Nucleus accumbens (tissue), 56 donors: ENCODE measurements at regions not wholly inside any gene's neighbourhood (a gene's known extent, or its start where the extent isn't known, plus 50 kb on each side); places are given as distances from the start of the nearest gene placed in this dataset.

Source experiments
- DNase-seq, 56 donors: peaks; one replicate each; lab custom pipeline; 2025; lab: John Stamatoyannopoulos, UW

DNA sequence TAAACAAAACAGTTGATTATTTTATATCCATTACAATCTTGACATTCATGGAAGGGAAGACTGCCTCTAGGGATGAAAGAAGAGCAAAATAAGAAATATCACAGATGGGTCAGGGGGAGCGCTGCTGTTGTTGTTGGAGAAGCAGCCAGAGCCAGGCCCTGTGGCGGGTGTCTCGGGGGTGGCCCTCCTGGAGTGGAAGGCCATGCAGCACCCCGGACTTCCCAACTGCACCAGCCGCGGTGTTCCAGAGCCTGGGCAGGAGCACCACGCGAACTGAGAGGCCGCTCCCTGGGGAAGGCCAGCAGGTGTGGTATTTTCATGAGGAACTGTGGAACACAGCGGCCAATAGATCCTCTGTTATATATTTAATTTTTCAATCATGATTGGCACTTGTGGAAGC, 72.4 kb upstream of the VSTM2A start:
- no peak for DNase-seq

DNA sequence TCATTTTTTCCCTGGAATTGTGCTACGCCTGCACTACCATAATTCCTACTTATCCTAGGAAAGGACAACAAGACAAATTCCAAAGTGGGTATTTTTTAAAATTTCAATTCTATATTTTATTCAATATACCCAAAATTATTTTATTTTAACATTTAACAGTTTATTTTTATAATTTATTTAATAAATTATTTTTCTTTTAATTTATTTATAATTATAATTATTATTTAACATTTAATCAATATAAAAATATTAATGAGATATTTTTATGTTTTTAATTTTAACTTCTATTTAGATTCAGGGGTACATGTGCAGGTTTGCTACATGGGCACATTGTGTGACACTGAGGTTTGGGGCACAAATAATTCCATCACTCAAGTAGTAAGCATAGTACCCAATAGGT, 65.6 kb upstream of the VSTM2A start:
- DNase-seq, result no peak

DNA sequence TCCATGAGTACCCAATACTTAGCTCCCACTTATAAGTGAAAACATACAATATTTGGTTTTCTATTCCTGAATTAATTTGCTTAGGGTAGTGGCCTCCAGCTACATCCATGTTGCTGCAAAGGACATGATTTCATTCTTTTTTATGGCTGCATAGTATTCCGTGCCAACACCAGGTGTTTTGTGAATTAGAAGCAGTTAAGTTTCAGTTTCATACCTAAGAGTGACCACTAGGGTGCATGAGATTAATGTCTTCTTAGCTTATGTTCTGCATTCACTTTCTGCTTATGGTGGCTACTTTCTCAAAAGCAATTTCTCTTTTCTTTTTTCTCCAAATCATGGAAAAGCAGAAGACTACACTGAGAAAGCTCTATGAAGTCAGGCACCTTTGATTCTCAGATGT, 65.1 kb upstream of the VSTM2A start:
- DNase-seq, result no peak

DNA sequence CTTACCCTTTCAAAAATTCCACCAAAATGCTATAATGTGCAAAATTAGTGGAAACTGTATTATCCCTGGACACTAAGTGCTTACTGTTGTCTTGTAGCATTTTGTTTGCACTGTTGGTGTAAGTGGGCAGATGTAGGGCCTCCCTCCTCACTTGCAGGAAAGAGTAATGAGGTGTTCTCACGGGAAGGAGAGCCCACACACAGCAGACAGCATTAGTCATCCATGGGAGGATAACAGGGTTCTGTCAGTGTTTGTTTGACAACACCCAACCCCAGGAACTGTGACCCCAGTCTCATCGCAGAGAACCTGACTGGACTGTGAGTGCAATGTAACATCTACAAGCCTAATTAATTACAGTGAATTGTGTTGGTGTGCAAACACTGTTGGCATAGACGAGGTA, 58.7 kb upstream of the VSTM2A start:
- DNase-seq, result no peak

DNA sequence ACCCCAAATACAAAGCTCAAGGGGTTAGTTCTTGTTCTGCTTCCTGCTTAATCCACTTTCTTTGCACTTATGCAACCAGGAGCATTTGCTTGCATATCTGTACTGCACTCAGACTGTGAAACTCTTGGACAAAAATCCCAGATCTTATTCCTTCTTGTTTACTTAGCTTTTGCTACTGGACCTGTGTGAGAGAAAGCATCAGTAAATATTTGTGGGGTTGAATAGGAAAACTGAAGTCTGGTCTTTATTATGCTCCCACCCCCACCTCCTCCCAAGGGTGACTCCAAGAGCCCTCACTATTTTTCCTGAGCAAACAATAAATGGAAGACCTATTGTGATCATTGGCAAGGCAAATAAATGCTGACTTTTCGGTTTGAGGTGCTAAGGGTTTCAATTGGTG, 57.1 kb upstream of the VSTM2A start:
- no peak for DNase-seq
